SK-N-SH treated with all-trans-retinoic acid at 6 μM for 48 hours (cell line): ENCODE measurements at regions not wholly inside any gene's neighbourhood (a gene's known extent, or its start where the extent isn't known, plus 50 kb on each side); places are given as distances from the start of the nearest gene placed in this dataset.

Experiments used
- ATAC-seq: fragments of 200-7000 bp; cut with Tn5 transposase; 3 replicates; pipeline ENCODE4 v1.9.1; 2020; ENCODE audit warnings: mild to moderate bottlenecking, moderate library complexity
- ARNTL ChIP-seq: fragments of 450-650 bp; formaldehyde crosslinking; IDR thresholded peaks from 2 replicates; pipeline ENCODE4 v1.5.0; 2020; ENCODE audit warnings: low read depth, mild to moderate bottlenecking, moderate library complexity, borderline replicate concordance
- BACH2 ChIP-seq: fragments of 250-450 bp; sonication (Bioruptor Pico); IDR thresholded peaks from 2 replicates; pipeline ENCODE4 v1.9.0; 2021; ENCODE audit warnings: mild to moderate bottlenecking, borderline replicate concordance
- CREB5 ChIP-seq: fragments of 250-450 bp; sonication (Bioruptor Pico); IDR thresholded peaks from 2 replicates; pipeline ENCODE4 v1.5.1; 2020; ENCODE audit warnings: low read depth, mild to moderate bottlenecking, moderate library complexity
- CSRNP3 ChIP-seq: fragments of 250-450 bp; sonication (Bioruptor Pico); IDR thresholded peaks from 2 replicates; pipeline ENCODE4 v1.5.1; 2021; ENCODE audit warnings: mild to moderate bottlenecking, moderate library complexity
- ESRRG ChIP-seq: fragments of 250-450 bp; sonication (Bioruptor Pico); IDR thresholded peaks from 2 replicates; pipeline ENCODE4 v1.6.1; 2021; ENCODE audit warnings: mild to moderate bottlenecking
- GLIS3 ChIP-seq: fragments of 250-450 bp; sonication (Bioruptor Pico); IDR thresholded peaks from 2 replicates; pipeline ENCODE4 v1.5.0; 2020; ENCODE audit warnings: mild to moderate bottlenecking, moderate library complexity
- ISL1 ChIP-seq: fragments of 250-450 bp; sonication (Bioruptor Pico); IDR thresholded peaks from 2 replicates; pipeline ENCODE4 v2.1.2; 2022; ENCODE audit warnings: mild to moderate bottlenecking, moderate library complexity
- OSR1 ChIP-seq: fragments of 250-450 bp; sonication (Bioruptor Pico); IDR thresholded peaks from 2 replicates; pipeline ENCODE4 v1.8.0; 2022; ENCODE audit warnings: moderate library complexity, mild to moderate bottlenecking, inconsistent platforms
- PATZ1 ChIP-seq: fragments of 250-450 bp; sonication (Bioruptor Pico); IDR thresholded peaks from 2 replicates; pipeline ENCODE4 v1.8.0; 2020; ENCODE audit warnings: mild to moderate bottlenecking, moderate library complexity, borderline replicate concordance
- POU6F1 ChIP-seq: fragments of 250-450 bp; sonication (Bioruptor Pico); IDR thresholded peaks from 2 replicates; pipeline ENCODE4 v1.8.0; 2021; ENCODE audit warnings: low read depth, mild to moderate bottlenecking, moderate library complexity, borderline replicate concordance
- PPARA ChIP-seq: fragments of 250-450 bp; sonication (Bioruptor Pico); IDR thresholded peaks from 2 replicates; pipeline ENCODE4 v1.5.0; 2020; ENCODE audit warnings: mild to moderate bottlenecking, borderline replicate concordance
- RARB ChIP-seq: fragments of 250-450 bp; sonication (Bioruptor Pico); IDR thresholded peaks from 2 replicates; pipeline ENCODE4 v1.8.0; 2021; ENCODE audit warnings: mild to moderate bottlenecking, moderate library complexity
- SNAI2 ChIP-seq: fragments of 250-450 bp; sonication (Bioruptor Pico); IDR thresholded peaks from 2 replicates; pipeline ENCODE4 v1.5.0; 2020; ENCODE audit warnings: mild to moderate bottlenecking, moderate library complexity
- TCF4 ChIP-seq: fragments of 250-450 bp; sonication (Bioruptor Pico); IDR thresholded peaks from 2 replicates; pipeline ENCODE4 v1.8.0; 2021; ENCODE audit warnings: mild to moderate bottlenecking, moderate library complexity, borderline replicate concordance
- TOX ChIP-seq: fragments of 250-450 bp; sonication (Bioruptor Pico); IDR thresholded peaks from 2 replicates; pipeline ENCODE4 v1.8.0; 2021; ENCODE audit warnings: mild to moderate bottlenecking, moderate library complexity, borderline replicate concordance
- TSHZ2 ChIP-seq: fragments of 250-450 bp; sonication (Bioruptor Pico); IDR thresholded peaks from 2 replicates; pipeline ENCODE4 v1.5.0; 2020; ENCODE audit warnings: mild to moderate bottlenecking, moderate library complexity
- ZC3H10 ChIP-seq: fragments of 250-450 bp; sonication (Bioruptor Pico); IDR thresholded peaks from 2 replicates; pipeline ENCODE4 v1.5.1; 2021; ENCODE audit warnings: mild to moderate bottlenecking, moderate library complexity
- ZFP3 ChIP-seq: fragments of 250-450 bp; sonication (Bioruptor Pico); IDR thresholded peaks from 2 replicates; pipeline ENCODE4 v1.5.0; 2020; ENCODE audit warnings: mild to moderate bottlenecking, moderate library complexity
- ZFP30 ChIP-seq: fragments of 450-650 bp; formaldehyde crosslinking; IDR thresholded peaks from 2 replicates; pipeline ENCODE4 v1.5.0; 2022; ENCODE audit warnings: mild to moderate bottlenecking, moderate library complexity
- ZNF565 ChIP-seq: fragments of 450-650 bp; formaldehyde crosslinking; conservative IDR thresholded peaks from 2 replicates; pipeline ENCODE4 v1.5.0; 2020; ENCODE audit warnings: low read depth, mild to moderate bottlenecking, moderate library complexity
- ZNF70 ChIP-seq: fragments of 450-650 bp; formaldehyde crosslinking; IDR thresholded peaks from 2 replicates; pipeline ENCODE4 v1.5.0; 2020; ENCODE audit warnings: mild to moderate bottlenecking, moderate library complexity
- ZNF8 ChIP-seq: fragments of 450-650 bp; formaldehyde crosslinking; IDR thresholded peaks from 2 replicates; pipeline ENCODE4 v1.5.0; 2020; ENCODE audit warnings: mild to moderate bottlenecking, moderate library complexity

GRCh38 chr6:102961902-102962301 is 1568.4 kb downstream of the GRIK2 start:
- TF ChIP-seq TSHZ2 (no peak), CSRNP3 (CRISPR knock-in tag) (no peak), BACH2 (CRISPR knock-in tag) (no peak), ZNF70 (CRISPR knock-in tag) (no peak), ZNF8 (no peak), PATZ1 (CRISPR knock-in tag) (no peak), RARB (CRISPR knock-in tag) (no peak), TOX (CRISPR knock-in tag) (no peak), ZFP30 (no peak), CREB5 (CRISPR knock-in tag) (no peak), ISL1 (CRISPR knock-in tag) (no peak), ZNF565 (CRISPR knock-in tag) (no peak), TCF4 (CRISPR knock-in tag) (no peak), ZC3H10 (CRISPR knock-in tag) (no peak), OSR1 (CRISPR knock-in tag) (no peak), POU6F1 (CRISPR knock-in tag) (no peak)
- ATAC-seq, result no peak

GRCh38 chr6:102950967-102951366 is 1557.5 kb downstream of the GRIK2 start:
- TF ChIP-seq SNAI2 (CRISPR knock-in tag) (no peak), PATZ1 (CRISPR knock-in tag) (no peak), ZFP3 (CRISPR knock-in tag) (no peak), ZFP30 (no peak), ARNTL (CRISPR knock-in tag) (no peak), TSHZ2 (no peak), ZC3H10 (CRISPR knock-in tag) (no peak), PPARA (CRISPR knock-in tag) (no peak), CSRNP3 (CRISPR knock-in tag) (no peak), BACH2 (CRISPR knock-in tag) (no peak), OSR1 (CRISPR knock-in tag) (no peak), CREB5 (CRISPR knock-in tag) (no peak), ISL1 (CRISPR knock-in tag) (no peak), TOX (CRISPR knock-in tag) (no peak), ESRRG (CRISPR knock-in tag) (no peak), GLIS3 (no peak), ZNF565 (CRISPR knock-in tag) (no peak), ZNF8 (no peak)
- ATAC-seq, result no peak
